Activated naive CD4-positive, alpha-beta T cell treated with anti-CD3 and anti-CD28 coated beads, Interleukin-2, amount 10 ng/mL, durations not matched to agents 7 days and 5 days (primary cell): ENCODE measurements at regions not wholly inside any gene's neighbourhood (a gene's known extent, or its start where the extent isn't known, plus 50 kb on each side); places are given as distances from the start of the nearest gene placed in this dataset.
"Not testable (repeated sequence)": the region's sequence is repeated elsewhere in the genome, so short reads cannot be mapped to it uniquely, and the experiment has no call there.

Experiments used
- CTCF ChIA-PET: fragments of 350-600 bp; sonication (Branson Sonifier 250); formaldehyde crosslinking; loops from one replicate; lab custom pipeline; 2021; ENCODE audit warnings: antibody characterized with exemption; lab: Charles Lee
- DNase-seq: peaks from one replicate; pipeline ENCODE4 v3.0.0-alpha.2; 2020
- H3K27ac Mint-ChIP-seq: one replicate; pipeline ENCODE4 v1.8.0; 2021; ENCODE audit warnings: mild to moderate bottlenecking, moderate library complexity, mixed read lengths
- H3K27me3 Mint-ChIP-seq: one replicate; pipeline ENCODE4 v1.8.0; 2021; ENCODE audit warnings: mild to moderate bottlenecking, mixed read lengths
- H3K36me3 Mint-ChIP-seq: one replicate; pipeline ENCODE4 v1.8.0; 2021; ENCODE audit warnings: mixed read lengths
- H3K4me1 Mint-ChIP-seq: one replicate; pipeline ENCODE4 v1.8.0; 2021; ENCODE audit warnings: mixed read lengths
- H3K4me3 Mint-ChIP-seq: one replicate; pipeline ENCODE4 v1.8.0; 2021; ENCODE audit warnings: mild to moderate bottlenecking, moderate library complexity, mixed read lengths
- H3K9me3 Mint-ChIP-seq: one replicate; pipeline ENCODE4 v1.8.0; 2021; ENCODE audit warnings: mixed read lengths

DNA sequence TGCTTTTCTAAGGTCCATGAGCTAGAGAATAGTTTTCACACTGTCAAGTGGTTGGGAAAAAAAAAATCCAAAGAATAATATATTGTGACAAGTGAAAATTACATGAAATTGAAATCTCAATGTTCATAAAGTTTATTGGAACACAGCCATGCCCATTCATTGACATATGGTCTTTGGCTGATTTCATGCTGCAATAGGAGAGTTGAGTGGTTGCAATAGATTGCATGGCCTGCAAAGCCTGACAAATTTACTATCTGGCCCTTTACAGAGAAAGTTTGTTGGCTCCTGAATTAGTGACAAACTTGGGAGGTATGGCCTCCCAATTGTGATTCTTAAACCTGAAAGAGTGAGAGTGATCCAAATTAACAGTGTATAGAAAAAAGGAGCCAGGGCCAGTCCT lies 115.5 kb upstream of the FAM9C start:
- peaks cover 11% of the 10 kb centered on the region for H3K4me1 Mint-ChIP-seq
- H3K27ac Mint-ChIP-seq: no peak overlapping the region
- no peak for DNase-seq
- no peak overlapping the region for H3K4me3 Mint-ChIP-seq
- H3K9me3 Mint-ChIP-seq: peaks cover 9% of the 10 kb centered on the region
- H3K36me3 Mint-ChIP-seq: peaks cover 3% of the 10 kb centered on the region
- CTCF ChIA-PET: no interaction called here
- H3K27me3 Mint-ChIP-seq: no peaks in the 10 kb centered on the region

- CTCF ChIA-PET: no interaction called here
- H3K27ac Mint-ChIP-seq: no peak overlapping the region
- H3K36me3 Mint-ChIP-seq: peaks cover 5% of the 10 kb centered on the region
- H3K4me1 Mint-ChIP-seq: peaks cover 11% of the 10 kb centered on the region
- peaks cover 12% of the 10 kb centered on the region for H3K9me3 Mint-ChIP-seq
- H3K4me3 Mint-ChIP-seq: no peak overlapping the region
- no peaks in the 10 kb centered on the region for H3K27me3 Mint-ChIP-seq
- no peak for DNase-seq
Measured at GRCh38 chrX:13158911-13159310, 114.5 kb upstream of the FAM9C start.

GRCh38 chrX:13155550-13155949 lies 111.1 kb upstream of the FAM9C start:
- DNase-seq, H3K27me3 Mint-ChIP-seq, H3K27ac Mint-ChIP-seq, H3K4me3 Mint-ChIP-seq, CTCF ChIA-PET: not testable (repeated sequence)
- peaks cover 15% of the 10 kb centered on the region for H3K4me1 Mint-ChIP-seq
- H3K9me3 Mint-ChIP-seq: peaks cover 21% of the 10 kb centered on the region
- H3K36me3 Mint-ChIP-seq: peaks cover 12% of the 10 kb centered on the region

- Mint-ChIP-seq H3K27me3 (no peaks in the 10 kb centered on the region), H3K4me3 (no peak overlapping the region), H3K36me3 (peaks cover 12% of the 10 kb centered on the region), H3K9me3 (peaks cover 22% of the 10 kb centered on the region), H3K4me1 (peaks cover 15% of the 10 kb centered on the region), H3K27ac (no peak overlapping the region)
- no peak for DNase-seq
- CTCF ChIA-PET: no interaction called here
Measured at GRCh38 chrX:13153796-13154195, 109.4 kb upstream of the FAM9C start.

DNA sequence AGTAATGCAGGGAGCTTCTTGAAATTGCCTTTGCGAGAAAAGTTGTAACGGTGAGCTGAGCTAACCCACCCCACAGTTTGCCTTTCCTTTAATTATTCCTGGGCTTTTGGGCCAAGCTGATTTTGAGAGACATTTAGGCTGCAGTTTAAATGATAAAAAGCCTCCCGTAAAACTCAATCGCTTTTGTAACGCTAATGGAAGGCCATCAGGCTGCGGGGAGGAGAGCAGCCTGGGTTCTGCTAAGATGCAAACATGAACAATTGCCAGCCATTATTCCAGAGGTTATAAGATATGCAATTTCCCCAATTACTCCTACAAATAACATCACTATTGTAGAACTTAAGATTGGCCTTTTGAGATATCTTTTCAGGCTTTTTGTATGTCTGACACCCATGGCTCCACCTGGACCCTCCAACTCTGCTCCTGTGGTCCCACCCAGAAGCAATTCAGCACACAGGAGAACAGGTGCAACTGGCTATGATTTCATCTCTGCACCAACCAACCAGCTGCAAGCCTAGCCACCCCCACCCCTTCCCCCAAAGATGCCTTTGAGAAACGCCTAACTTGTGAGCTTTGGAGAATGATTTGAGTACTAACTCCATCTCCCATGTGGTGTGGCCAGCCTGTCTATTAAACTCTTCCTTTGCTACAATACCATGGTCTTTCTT lies 108.2 kb upstream of the FAM9C start:
- H3K4me3 Mint-ChIP-seq: no peak overlapping the region

DNA sequence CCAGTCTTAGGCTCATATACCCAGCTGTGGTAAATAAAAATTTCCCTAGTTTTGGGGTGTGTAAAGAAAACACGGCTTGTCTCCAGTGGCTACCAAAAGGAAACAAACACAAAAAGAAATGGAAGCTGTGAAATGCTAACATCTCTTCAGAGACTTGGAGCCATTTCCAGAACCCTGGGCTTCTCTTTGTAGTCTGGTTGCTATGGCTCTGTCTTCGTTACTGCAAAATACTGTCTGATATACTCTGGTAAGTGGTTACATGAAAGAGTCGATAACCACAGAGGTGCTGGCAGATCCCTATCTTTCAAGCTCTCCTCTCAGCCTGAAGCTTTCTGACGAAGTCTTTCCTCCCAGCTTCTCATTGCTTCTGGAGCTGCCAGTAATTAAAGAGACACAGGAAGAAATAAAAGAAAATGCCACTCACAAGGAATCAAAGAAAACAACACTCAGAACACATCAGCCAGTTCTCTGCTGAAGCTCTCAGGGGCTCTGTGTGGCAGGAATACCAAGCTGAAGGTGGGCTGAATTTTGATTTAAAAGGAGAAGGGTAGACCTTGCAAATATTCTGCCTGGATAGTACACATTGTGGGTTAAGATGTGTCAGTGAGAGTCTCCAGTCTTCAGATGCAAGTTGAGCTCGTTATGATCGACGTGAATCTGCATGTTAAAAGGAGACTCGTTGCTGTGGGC lies 107.6 kb upstream of the FAM9C start:
- H3K9me3 Mint-ChIP-seq: peaks cover 28% of the 10 kb centered on the region
- H3K27ac Mint-ChIP-seq: peak overlapping the region; percentile 28
- H3K4me3 Mint-ChIP-seq: no peak overlapping the region
- peaks cover 15% of the 10 kb centered on the region for H3K4me1 Mint-ChIP-seq
- DNase-seq: peak; percentile 62
- CTCF ChIA-PET: interaction anchor here (0.9 to 1.7 kb wide), 3 partner anchors 9 to 60 kb away, joined by 3 to 7 read pairs (median 6); no protein-coding TSS in a partner anchor
- peaks cover 12% of the 10 kb centered on the region for H3K36me3 Mint-ChIP-seq
- no peaks in the 10 kb centered on the region for H3K27me3 Mint-ChIP-seq

More for the DNA sequence above, 108.2 kb upstream of the FAM9C start:
- Mint-ChIP-seq H3K27me3 (no peaks in the 10 kb centered on the region), H3K9me3 (peaks cover 28% of the 10 kb centered on the region), H3K27ac (peak overlapping the region; percentile 37), H3K4me1 (peaks cover 15% of the 10 kb centered on the region), H3K36me3 (peaks cover 12% of the 10 kb centered on the region)
- DNase-seq: no peak
- CTCF ChIA-PET: interaction anchor here (0.9 to 1.7 kb wide), 2 partner anchors 15 to 61 kb away, joined by 6 to 7 read pairs; no protein-coding TSS in a partner anchor

GRCh38 chrX:13149702-13150350 lies 105.4 kb upstream of the FAM9C start:
- H3K27me3 Mint-ChIP-seq: no peaks in the 10 kb centered on the region
- CTCF ChIA-PET: no interaction called here
- peaks cover 15% of the 10 kb centered on the region for H3K4me1 Mint-ChIP-seq
- no peak overlapping the region for H3K4me3 Mint-ChIP-seq
- H3K36me3 Mint-ChIP-seq: peaks cover 11% of the 10 kb centered on the region
- peaks cover 27% of the 10 kb centered on the region for H3K9me3 Mint-ChIP-seq
- DNase-seq: no peak
- no peak overlapping the region for H3K27ac Mint-ChIP-seq

DNA sequence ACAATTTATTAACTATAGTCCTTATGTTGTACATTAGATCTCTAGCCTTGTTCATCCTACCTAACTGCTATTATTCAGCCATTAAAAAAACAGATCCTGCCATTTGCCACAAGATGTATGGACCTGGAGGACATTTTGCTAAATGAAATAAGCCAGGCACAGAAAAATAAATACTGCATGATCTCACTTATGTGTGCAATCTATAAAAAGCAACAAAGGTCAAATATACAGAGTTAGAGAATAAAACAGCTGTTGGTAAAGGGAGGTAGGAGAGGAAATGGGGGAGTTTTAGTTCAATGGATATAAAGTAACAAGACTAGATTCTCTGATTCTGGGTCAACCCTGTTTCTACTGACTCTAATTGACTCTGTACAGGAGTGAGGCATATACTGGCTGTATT lies 103.3 kb upstream of the FAM9C start:
- Mint-ChIP-seq H3K27ac (no peak overlapping the region), H3K4me1 (peaks cover 18% of the 10 kb centered on the region), H3K4me3 (no peak overlapping the region), H3K9me3 (peaks cover 14% of the 10 kb centered on the region), H3K27me3 (no peaks in the 10 kb centered on the region), H3K36me3 (peaks cover under 1% of the 10 kb centered on the region)
- no peak for DNase-seq
- CTCF ChIA-PET: no interaction called here

DNA sequence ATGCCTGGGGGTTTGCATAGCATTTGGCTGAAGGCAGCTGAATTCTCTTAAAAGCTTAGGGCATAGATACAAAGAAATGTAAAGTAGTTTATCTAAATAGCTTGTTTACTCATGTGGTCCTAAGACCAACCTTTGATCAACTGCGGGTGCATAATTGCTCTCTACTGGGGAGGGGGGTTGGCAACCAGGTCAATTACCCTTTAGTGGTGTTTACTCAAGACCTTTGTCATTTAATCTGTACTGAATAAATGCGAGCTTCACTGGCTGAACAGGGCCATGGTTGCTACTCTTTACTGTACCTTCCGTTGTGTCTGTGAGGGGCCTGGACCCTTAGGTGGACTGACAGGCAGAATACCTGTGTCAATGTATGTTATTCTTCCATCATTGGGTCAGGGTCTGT lies 102.7 kb upstream of the FAM9C start:
- Mint-ChIP-seq H3K9me3 (peaks cover 14% of the 10 kb centered on the region), H3K4me1 (peaks cover 16% of the 10 kb centered on the region), H3K36me3 (no peaks in the 10 kb centered on the region), H3K27me3 (no peaks in the 10 kb centered on the region), H3K4me3 (no peak overlapping the region), H3K27ac (no peak overlapping the region)
- no peak for DNase-seq
- CTCF ChIA-PET: no interaction called here

GRCh38 chrX:13144927-13145655 lies 100.7 kb upstream of the FAM9C start:
- CTCF ChIA-PET: no interaction called here
- Mint-ChIP-seq H3K9me3 (peaks cover 11% of the 10 kb centered on the region), H3K27me3 (no peaks in the 10 kb centered on the region), H3K36me3 (no peaks in the 10 kb centered on the region), H3K4me1 (peaks cover 6% of the 10 kb centered on the region), H3K4me3 (no peak overlapping the region), H3K27ac (no peak overlapping the region)
- no peak for DNase-seq

GRCh38 chrX:13142891-13143290 lies 98.5 kb upstream of the FAM9C start:
- no peak for DNase-seq
- peaks cover 6% of the 10 kb centered on the region for H3K4me1 Mint-ChIP-seq
- H3K36me3 Mint-ChIP-seq: no peaks in the 10 kb centered on the region
- H3K27me3 Mint-ChIP-seq: no peaks in the 10 kb centered on the region
- H3K27ac Mint-ChIP-seq: no peak overlapping the region
- H3K4me3 Mint-ChIP-seq: no peak overlapping the region
- CTCF ChIA-PET: interaction anchor here (1.5 kb wide), 1 partner anchor 9 kb away, joined by 3 read pairs; no protein-coding TSS in a partner anchor
- H3K9me3 Mint-ChIP-seq: peaks cover 8% of the 10 kb centered on the region

DNA sequence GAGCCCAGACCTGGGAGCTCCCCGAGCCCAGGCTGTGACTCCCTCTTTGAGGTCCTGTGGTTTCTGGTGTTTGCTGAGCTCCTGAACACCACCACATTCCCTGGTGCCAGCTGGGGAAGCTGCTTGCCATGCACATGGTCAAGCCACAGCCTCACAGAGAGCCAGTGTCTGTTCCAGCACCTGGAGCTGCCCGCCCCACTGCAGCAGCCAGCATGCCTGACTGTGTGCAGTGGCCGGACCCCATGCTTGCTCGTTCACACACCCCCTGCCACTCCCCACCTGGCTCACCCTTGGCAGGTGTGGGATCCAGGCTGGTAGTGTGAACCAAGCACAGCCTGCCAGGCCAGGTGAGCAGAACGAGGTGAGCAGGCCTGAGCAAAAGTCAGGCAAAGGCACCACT lies 95.6 kb upstream of the FAM9C start:
- Mint-ChIP-seq H3K9me3 (no peaks in the 10 kb centered on the region), H3K27ac (no peak overlapping the region), H3K4me1 (peaks cover 6% of the 10 kb centered on the region), H3K36me3 (no peaks in the 10 kb centered on the region), H3K4me3 (no peak overlapping the region), H3K27me3 (no peaks in the 10 kb centered on the region)
- DNase-seq: no peak
- CTCF ChIA-PET: interaction anchor here (0.8 kb wide), 1 partner anchor 162 kb away, joined by 3 read pairs; no protein-coding TSS in a partner anchor

DNA sequence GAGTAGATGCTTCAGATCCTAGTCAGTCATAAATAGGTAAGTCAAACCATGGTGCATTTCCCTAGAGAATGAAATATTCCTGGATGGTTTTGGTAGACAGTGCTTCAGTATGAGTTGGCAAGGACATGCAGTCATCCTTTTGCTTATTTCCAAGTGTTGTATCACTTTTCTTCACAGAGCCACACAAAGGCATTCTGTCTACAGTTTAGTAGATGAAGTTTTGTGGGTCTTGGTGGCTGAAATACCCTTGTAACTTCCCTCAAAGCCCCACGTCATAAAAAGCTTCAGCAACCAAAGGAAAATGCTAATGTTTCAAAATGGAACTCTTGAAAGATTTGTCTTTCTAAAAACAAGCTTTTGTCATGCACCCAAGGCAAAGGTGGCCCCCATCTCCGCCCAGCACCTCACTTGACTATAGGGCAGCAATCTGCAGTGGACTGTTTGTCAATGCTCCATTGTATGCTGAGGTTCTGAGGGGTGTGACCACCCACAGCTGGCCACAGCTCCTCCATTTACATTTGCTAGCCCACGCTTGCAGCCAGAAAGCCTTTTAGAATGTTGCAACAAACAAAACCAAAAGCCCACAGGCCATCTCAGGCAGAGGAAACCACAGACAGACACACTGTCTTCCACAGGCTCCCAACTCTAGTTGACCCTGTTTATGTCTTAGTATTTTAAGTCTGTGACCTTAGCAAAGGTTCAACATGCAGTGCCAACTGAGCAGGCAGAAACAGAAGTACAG lies 87.1 kb upstream of the FAM9C start:
- Mint-ChIP-seq H3K4me1 (peaks cover 32% of the 10 kb centered on the region), H3K27me3 (no peaks in the 10 kb centered on the region), H3K9me3 (no peaks in the 10 kb centered on the region), H3K36me3 (peaks cover 3% of the 10 kb centered on the region), H3K27ac (no peak overlapping the region), H3K4me3 (no peak overlapping the region)
- peak; percentile 39 for DNase-seq
- CTCF ChIA-PET: no interaction called here
